K562 (cell line): ENCODE measurements at regions not wholly inside any gene's neighbourhood (a gene's known extent, or its start where the extent isn't known, plus 50 kb on each side); places are given as distances from the start of the nearest gene placed in this dataset.
"Not testable (repeated sequence)": the region's sequence is repeated elsewhere in the genome, so short reads cannot be mapped to it uniquely, and the experiment has no call there.

Experiments used
- ATAC-seq: fragments of 200-7000 bp; cut with Tn5 transposase; 3 replicates; pipeline ENCODE4 v1.9.1; 2020; ENCODE audit warnings: moderate library complexity
- BruUV-seq: library from RNA; stranded (reverse); fragments of 400-500 nt; replicated peaks from 2 replicates; lab custom pipeline; 2021; lab: Mats Ljungman, UMichigan
- CTCF ChIA-PET: fragments of 300-600 bp; formaldehyde crosslinking; extraction: SDS; loops from one replicate; lab custom pipeline; 2021; ENCODE audit warnings: low intra/inter-chr PET ratio; lab: Yijun Ruan, JAX
- POLR2A ChIA-PET: fragments of 300-600, 350-650 bp; sonication (Branson Sonifier 250); formaldehyde crosslinking; extraction: SDS; loops from one replicate; lab custom pipeline; 2021; ENCODE audit warnings: antibody characterized with exemption, inconsistent platforms; lab: Yijun Ruan, JAX
- DNase-seq, 4 experiments: peaks; one replicate each; pipeline versions ENCODE4 v3.0.0 to v3.0.0-alpha.2; 2011 to 2018; ENCODE audit warnings: low spot score in 3 of 4, mixed read lengths in 3 of 4; ENCODE audit errors: extremely low read depth in 1 of 4
- FAIRE-seq: peaks from 2 replicates; lab custom pipeline; 2011; peaks lifted over from hg19 to GRCh38; lab: Jason Lieb, UNC
- H2AFZ ChIP-seq: 2 replicates; pipeline ENCODE4 v1.6.0; 2011; ENCODE audit warnings: low read depth, low read length, control low read depth, inconsistent platforms
- H3K27ac ChIP-seq: fragments of 200-600 bp; 3 replicates; pipeline ENCODE4 v1.8.0; 2011; ENCODE audit warnings: low read depth, mild to moderate bottlenecking, control low read depth, inconsistent platforms, low read length, moderate library complexity, mixed read lengths; ENCODE audit errors: extremely low read depth
- H3K27me3 ChIP-seq, 2 experiments: fragments of 300-600 bp in 1 of 2; 2 replicates in 1 of 2; 3 replicates in 1 of 2; pipeline versions ENCODE4 v1.6.0 to v1.8.0; 2011; ENCODE audit warnings: inconsistent platforms in 2 of 2, low read length in 2 of 2, mild to moderate bottlenecking in 1 of 2, mixed read lengths in 1 of 2, moderate library complexity in 1 of 2; ENCODE audit not compliant: control insufficient read depth in 2 of 2, insufficient read depth in 2 of 2
- H3K36me3 ChIP-seq: fragments of 300-600 bp; 3 replicates; pipeline ENCODE4 v1.8.0; 2011; ENCODE audit warnings: mild to moderate bottlenecking, low read length, inconsistent platforms; ENCODE audit not compliant: control insufficient read depth, insufficient read depth
- H3K4me1 ChIP-seq, 2 experiments: fragments of 200-600 bp in 1 of 2; replicated peaks in 1 of 2; 2 replicates in 1 of 2; 3 replicates in 1 of 2; pipeline versions ENCODE4 v1.5.1 to v1.8.0; 2011; ENCODE audit warnings: inconsistent platforms in 2 of 2, low read length in 2 of 2, mild to moderate bottlenecking in 1 of 2, mixed read lengths in 1 of 2, moderate library complexity in 1 of 2; ENCODE audit not compliant: control insufficient read depth in 2 of 2, insufficient read depth in 2 of 2
- H3K4me2 ChIP-seq: 2 replicates; pipeline ENCODE4 v1.6.1; 2011; ENCODE audit warnings: low read length, control low read depth, inconsistent platforms, mixed read lengths; ENCODE audit not compliant: insufficient read depth
- H3K4me3 ChIP-seq: fragments of 200-600 bp; sonication (generic), shearing (Covaris generic); 2 replicates; pipeline ENCODE4 v1.5.1; 2016; ENCODE audit warnings: control low read depth, inconsistent platforms
- H3K79me2 ChIP-seq: fragments of 200-600 bp; 3 replicates; pipeline ENCODE4 v1.8.0; 2011; ENCODE audit warnings: low read length, inconsistent platforms; ENCODE audit not compliant: control insufficient read depth, insufficient read depth
- H3K9ac ChIP-seq, 2 experiments: 2 replicates each; pipeline versions ENCODE4 v1.6.0 to v1.6.1; 2011; ENCODE audit warnings: low read depth in 2 of 2, low read length in 2 of 2, control low read depth in 1 of 2, inconsistent platforms in 1 of 2, mild to moderate bottlenecking in 1 of 2, mixed read lengths in 1 of 2; ENCODE audit not compliant: insufficient read depth in 1 of 2
- H3K9me1 ChIP-seq: one replicate; pipeline ENCODE4 v1.6.0; 2011; ENCODE audit warnings: inconsistent platforms, mild to moderate bottlenecking, low read length, moderate library complexity; ENCODE audit not compliant: control insufficient read depth, insufficient read depth
- H3K9me3 ChIP-seq: replicated peaks from 2 replicates; pipeline ENCODE4 v1.5.1; 2011; ENCODE audit warnings: low read depth, low read length, inconsistent platforms; ENCODE audit not compliant: control insufficient read depth, insufficient read depth
- H4K20me1 ChIP-seq: replicated peaks from 2 replicates; pipeline ENCODE4 v1.6.1; 2011; ENCODE audit warnings: low read length, inconsistent platforms, mixed read lengths; ENCODE audit not compliant: control insufficient read depth, insufficient read depth
- C11orf30 ChIP-seq: fragments of 450-650 bp; IDR thresholded peaks from 2 replicates; pipeline ENCODE4 v1.6.1; 2016; ENCODE audit warnings: low read depth, mild to moderate bottlenecking
- CBFA2T2 ChIP-seq: fragments of 450-650 bp; conservative IDR thresholded peaks from 2 replicates; pipeline ENCODE4 v1.6.1; 2017; ENCODE audit warnings: mild to moderate bottlenecking
- CBFA2T3 ChIP-seq: fragments of 450-650 bp; IDR thresholded peaks from 2 replicates; pipeline ENCODE4 v1.6.1; 2017
- CTBP1 ChIP-seq: fragments of 450-650 bp; IDR thresholded peaks from 2 replicates; pipeline ENCODE4 v1.6.1; 2016; ENCODE audit warnings: borderline replicate concordance
- FOSL1 ChIP-seq: fragments of 200-800 bp; sonication (Bioruptor generic); conservative IDR thresholded peaks from 2 replicates; pipeline ENCODE4 v1.6.1; 2016; ENCODE audit warnings: missing genetic modification characterization, missing compliant biosample characterization
- KDM1A ChIP-seq, 2 experiments: fragments of 450-650 bp; IDR thresholded peaks; 2 replicates each; pipeline ENCODE4 v1.6.1; 2016; ENCODE audit warnings: mild to moderate bottlenecking in 2 of 2
- MAFF ChIP-seq: IDR thresholded peaks from 2 replicates; pipeline ENCODE4 v1.6.1; 2012; ENCODE audit warnings: low read length, improper control_type of control experiment
- MAFG ChIP-seq: fragments of 450-650 bp; conservative IDR thresholded peaks from 2 replicates; pipeline ENCODE4 v1.6.1; 2016; ENCODE audit warnings: missing genetic modification characterization, missing compliant biosample characterization
- NFE2 ChIP-seq: IDR thresholded peaks from 2 replicates; pipeline ENCODE4 v1.6.1; 2014; ENCODE audit warnings: antibody characterized with exemption, low read depth
- NFIC ChIP-seq: fragments of 450-650 bp; IDR thresholded peaks from 2 replicates; pipeline ENCODE4 v1.6.1; 2017; ENCODE audit warnings: mild to moderate bottlenecking, inconsistent platforms
- PKNOX1 ChIP-seq: fragments of 450-650 bp; IDR thresholded peaks from 2 replicates; pipeline ENCODE4 v1.6.1; 2016
- SMARCA4 ChIP-seq: fragments of 450-650 bp; IDR thresholded peaks from 2 replicates; pipeline ENCODE4 v1.6.1; 2016
- ZEB2 ChIP-seq: fragments of 450-650 bp; IDR thresholded peaks from 2 replicates; pipeline ENCODE4 v1.6.1; 2016
- ZNF316 ChIP-seq: fragments of 450-650 bp; IDR thresholded peaks from 2 replicates; pipeline ENCODE4 v1.6.1; 2016
- WGBS: fragments of 100-300 bp; shearing (Covaris generic); methylation state at CpG from one replicate; pipeline ENCODE4 v1.1.6; 2016; ENCODE audit warnings: low coverage, mixed read lengths; ENCODE audit not compliant: insufficient coverage; ENCODE audit errors: missing lambda C conversion rate; 5-methylcytosine and 5-hydroxymethylcytosine counted together
- in situ Hi-C: fragments of 300-500 bp; cut with MboI; formaldehyde crosslinking; loops from 4 replicates; pipeline ENCODE4 v1.15.0; 2018; ENCODE audit warnings: inconsistent platforms, mixed read lengths
- intact Hi-C: fragments of 100-400 bp; cut with micrococcal nuclease; formaldehyde crosslinking; loops from 2 replicates; pipeline ENCODE4 v1.14.2; 2022

- CTCF ChIA-PET, result not testable (repeated sequence)
- FAIRE-seq, result peak; percentile 74
These were observed 52.3 kb upstream of the SMARCAD1 start for GRCh38 chr4:94155404-94155803.

More at GRCh38 chr4:94155404-94155803, 52.3 kb upstream of the SMARCAD1 start:
- ATAC-seq, H3K36me3 ChIP-seq, H3K4me1 ChIP-seq, H3K27ac ChIP-seq, H3K9me1 ChIP-seq, H3K4me3 ChIP-seq, in situ Hi-C loops, BruUV-seq, H3K4me2 ChIP-seq, POLR2A ChIA-PET, H3K27me3 ChIP-seq, H3K9ac ChIP-seq, intact Hi-C loops, H2AFZ ChIP-seq, H3K79me2 ChIP-seq, H4K20me1 ChIP-seq, H3K9me3 ChIP-seq: not testable (repeated sequence)
- TF ChIP-seq CBFA2T2 (0 out of 2 replicates have a peak, but pooled peaks have one; percentile 5), PKNOX1 (peak; percentile 49; the same call in 1 of the 2 replicates), ZNF316 (peak; percentile 33; the same call in 1 of the 2 replicates), FOSL1 (tag) (peak; percentile 44), C11orf30 (peak; percentile 65), SMARCA4 (0 out of 2 replicates have a peak, but pooled peaks have one; percentile 20), MAFF (peak; percentile 38; the same call in 1 of the 2 replicates), CBFA2T3 (peak; percentile 22; the same call in 1 of the 2 replicates), NFE2 (peak; percentile 82), MAFG (peak; percentile 69), ZEB2 (0 out of 2 replicates have a peak, but pooled peaks have one; percentile 28), KDM1A (IDR thresholded peaks at IDR 0.05) (peak in 1 of 2 experiments; percentile 19; a peak in 1 of 4 replicates), CTBP1 (peak; percentile 80), NFIC (0 out of 2 replicates have a peak, but pooled peaks have one; percentile 16)
- peak in 1 of 4 experiments; percentile 68 for DNase-seq
- 0% methylated on average over 2 of the region's 2 CpGs for WGBS
